Rectal smooth muscle tissue (tissue), 1 donor: ENCODE measurements at regions not wholly inside any gene's neighbourhood (a gene's known extent, or its start where the extent isn't known, plus 50 kb on each side); places are given as distances from the start of the nearest gene placed in this dataset.

Experiments used
- H3K27ac ChIP-seq: one replicate; pipeline ENCODE4 v1.7.0; 2013; ENCODE audit warnings: low read depth, low read length, inconsistent platforms
- H3K27me3 ChIP-seq: one replicate; pipeline ENCODE4 v1.7.0; 2013; ENCODE audit warnings: low read length; ENCODE audit not compliant: control insufficient read depth, insufficient read depth
- H3K36me3 ChIP-seq: one replicate; pipeline ENCODE4 v1.7.0; 2013; ENCODE audit warnings: low read length; ENCODE audit not compliant: control insufficient read depth, insufficient read depth
- H3K4me1 ChIP-seq: one replicate; pipeline ENCODE4 v1.7.0; 2013; ENCODE audit warnings: low read length; ENCODE audit not compliant: control insufficient read depth, insufficient read depth
- H3K4me3 ChIP-seq: one replicate; pipeline ENCODE4 v1.7.0; 2013; ENCODE audit warnings: low read length
- H3K9ac ChIP-seq: one replicate; pipeline ENCODE4 v1.7.0; 2013; ENCODE audit warnings: low read length

DNA sequence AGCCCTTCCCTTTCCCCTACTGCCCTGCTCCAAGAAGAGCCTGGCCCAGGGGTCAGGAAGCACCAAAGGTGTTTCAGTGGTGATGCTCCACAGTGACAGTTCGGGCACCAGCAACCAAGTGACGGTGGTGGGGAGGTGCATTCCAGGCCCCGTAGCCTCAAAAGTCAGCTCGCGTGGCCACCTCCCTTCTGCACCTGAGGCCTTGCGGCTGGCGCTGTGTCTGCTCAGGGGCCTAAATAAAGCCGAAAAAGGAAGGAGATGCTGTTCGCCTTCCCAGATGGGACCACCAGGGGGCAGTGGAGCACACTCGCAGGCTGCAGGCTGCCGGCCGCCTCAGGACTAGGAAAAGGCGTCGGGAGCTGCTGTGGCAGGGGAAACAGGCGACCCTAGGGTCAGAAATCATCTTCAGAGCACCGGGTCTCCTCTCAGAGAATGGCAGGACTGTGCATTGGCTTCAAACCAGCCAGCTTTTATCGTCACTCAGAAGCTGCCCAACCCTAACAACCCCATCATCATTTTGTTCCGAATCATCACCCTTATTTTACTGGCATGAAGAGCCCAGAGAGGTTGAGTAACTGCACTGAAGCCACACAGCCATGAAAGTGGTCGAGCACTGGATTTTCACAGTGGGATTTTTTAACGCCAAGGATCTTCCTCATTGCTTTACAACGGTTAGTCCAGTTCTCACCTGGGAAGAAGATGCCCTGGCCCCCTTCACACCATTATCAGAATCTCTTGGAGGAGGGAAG lies 213.0 kb upstream of the CELF4 start:
- no peak overlapping the region for H3K9ac ChIP-seq

DNA sequence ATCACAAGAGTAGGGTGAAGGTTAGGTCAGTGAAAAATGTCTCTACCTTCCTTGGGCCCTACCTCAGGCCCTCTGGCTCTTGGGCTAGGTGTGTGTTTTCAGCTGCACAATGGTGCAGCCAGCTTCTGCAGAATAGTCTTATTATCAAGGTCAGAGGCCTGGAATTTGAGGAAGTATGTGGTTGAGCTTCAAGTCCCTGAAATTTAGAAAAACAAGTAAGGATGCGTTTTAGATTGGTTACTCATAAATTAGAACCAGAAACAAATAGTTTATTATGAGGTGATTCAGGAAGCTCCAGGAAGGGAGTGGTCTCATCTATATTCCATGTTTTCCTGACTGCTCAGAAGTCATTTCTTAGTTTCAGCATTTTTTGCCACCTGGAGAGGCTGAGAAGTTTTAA lies 204.2 kb upstream of the CELF4 start:
- no peak overlapping the region for H3K4me3 ChIP-seq
- no peaks in the 10 kb centered on the region for H3K36me3 ChIP-seq
- H3K27ac ChIP-seq = no peak overlapping the region
- no peaks in the 10 kb centered on the region for H3K27me3 ChIP-seq
- H3K4me1 ChIP-seq = no peaks in the 10 kb centered on the region
- no peak overlapping the region for H3K9ac ChIP-seq

More for the DNA sequence above, 213.0 kb upstream of the CELF4 start:
- H3K27ac ChIP-seq = no peak overlapping the region
- no peaks in the 10 kb centered on the region for H3K36me3 ChIP-seq
- no peaks in the 10 kb centered on the region for H3K27me3 ChIP-seq
- H3K4me3 ChIP-seq = no peak overlapping the region
- no peaks in the 10 kb centered on the region for H3K4me1 ChIP-seq

DNA sequence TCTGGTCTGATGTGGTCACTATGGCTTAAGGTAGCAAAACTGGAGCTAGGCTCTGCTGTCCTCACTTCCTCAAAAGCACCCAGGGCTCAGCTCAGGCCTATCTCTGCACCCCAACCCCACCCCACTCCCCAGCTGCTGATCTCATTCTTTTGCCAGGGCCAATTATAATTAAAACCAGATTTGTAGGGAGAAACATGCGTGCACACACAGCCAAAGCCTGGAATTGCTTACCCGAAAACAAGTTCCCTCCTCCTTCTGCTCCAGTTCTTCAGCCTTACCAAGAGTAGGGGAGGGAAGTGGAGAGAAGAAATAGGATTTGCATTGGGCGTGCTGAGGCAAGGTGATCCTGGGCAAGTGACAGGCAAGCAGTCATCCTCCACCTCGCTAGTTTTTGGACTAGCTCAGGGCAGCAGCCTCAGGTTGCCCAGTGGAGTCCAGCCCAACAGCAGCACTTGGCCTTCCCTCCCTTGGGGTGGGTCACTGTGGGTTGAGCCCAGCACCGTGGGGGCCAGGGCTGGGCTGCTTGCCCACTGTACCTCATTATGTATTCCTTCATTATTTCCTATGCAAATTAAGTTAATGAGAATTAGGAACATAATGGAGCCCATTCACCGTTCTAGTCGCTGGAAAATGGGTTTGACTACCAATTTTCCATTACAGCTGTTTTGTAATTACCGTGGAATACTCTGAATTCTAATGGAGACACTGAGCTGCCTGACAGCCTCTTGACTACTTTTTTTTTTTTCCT lies 199.1 kb upstream of the CELF4 start:
- no peaks in the 10 kb centered on the region for H3K4me1 ChIP-seq
- no peaks in the 10 kb centered on the region for H3K27me3 ChIP-seq
- H3K36me3 ChIP-seq = no peaks in the 10 kb centered on the region
- H3K9ac ChIP-seq = no peak overlapping the region
- no peak overlapping the region for H3K27ac ChIP-seq
- no peak overlapping the region for H3K4me3 ChIP-seq

DNA sequence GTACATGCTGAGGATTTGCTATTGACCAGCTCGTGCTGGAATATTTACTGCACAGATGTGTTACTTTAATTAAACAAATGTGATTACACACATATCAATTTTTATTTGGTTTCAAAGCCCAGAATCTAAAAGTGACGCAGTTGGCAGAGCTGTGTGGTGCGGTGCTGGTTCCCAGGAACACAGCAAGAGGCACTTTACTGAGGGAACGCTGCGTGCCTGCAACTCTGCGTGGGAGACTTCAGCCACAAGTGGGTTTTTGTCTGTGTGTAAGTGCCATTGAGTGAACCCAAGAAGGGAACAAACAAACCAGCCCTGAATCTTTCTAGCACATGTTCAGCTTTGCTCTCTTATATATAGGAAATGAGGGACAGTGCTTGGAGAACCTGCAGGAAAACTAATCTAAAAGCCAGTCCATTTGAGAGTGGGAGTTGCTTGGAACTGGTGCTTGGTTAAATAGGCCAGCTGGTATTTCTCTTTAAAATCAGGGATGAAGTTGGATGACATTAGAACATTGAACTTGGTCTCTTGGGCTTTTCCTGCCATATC lies 196.6 kb upstream of the CELF4 start:
- H3K9ac ChIP-seq = no peak overlapping the region
- no peak overlapping the region for H3K27ac ChIP-seq
- no peaks in the 10 kb centered on the region for H3K36me3 ChIP-seq
- H3K4me1 ChIP-seq = no peaks in the 10 kb centered on the region
- no peaks in the 10 kb centered on the region for H3K27me3 ChIP-seq
- H3K4me3 ChIP-seq = no peak overlapping the region

DNA sequence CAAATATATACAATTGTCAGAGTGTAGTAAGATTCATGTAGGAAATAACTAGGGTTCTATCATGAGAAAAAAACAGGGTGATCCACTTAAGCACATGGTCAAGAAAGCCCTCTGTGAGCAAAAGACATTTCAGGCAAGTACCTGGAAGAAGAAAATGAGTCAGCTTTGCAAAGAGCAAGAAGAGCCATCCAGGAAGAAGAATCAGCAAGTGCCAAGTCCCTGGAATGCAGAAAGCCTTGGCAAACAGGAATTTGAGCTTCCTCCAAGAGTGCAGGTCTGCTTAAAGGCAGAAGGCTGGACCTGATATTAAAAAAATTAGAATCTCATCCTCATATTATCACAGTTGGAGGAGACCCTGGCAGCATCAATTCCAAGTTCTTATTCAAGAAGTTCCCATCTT lies 188.5 kb upstream of the CELF4 start:
- no peaks in the 10 kb centered on the region for H3K27me3 ChIP-seq
- no peak overlapping the region for H3K9ac ChIP-seq
- H3K36me3 ChIP-seq = no peaks in the 10 kb centered on the region
- H3K4me1 ChIP-seq = no peaks in the 10 kb centered on the region
- no peak overlapping the region for H3K4me3 ChIP-seq
- no peak overlapping the region for H3K27ac ChIP-seq

DNA sequence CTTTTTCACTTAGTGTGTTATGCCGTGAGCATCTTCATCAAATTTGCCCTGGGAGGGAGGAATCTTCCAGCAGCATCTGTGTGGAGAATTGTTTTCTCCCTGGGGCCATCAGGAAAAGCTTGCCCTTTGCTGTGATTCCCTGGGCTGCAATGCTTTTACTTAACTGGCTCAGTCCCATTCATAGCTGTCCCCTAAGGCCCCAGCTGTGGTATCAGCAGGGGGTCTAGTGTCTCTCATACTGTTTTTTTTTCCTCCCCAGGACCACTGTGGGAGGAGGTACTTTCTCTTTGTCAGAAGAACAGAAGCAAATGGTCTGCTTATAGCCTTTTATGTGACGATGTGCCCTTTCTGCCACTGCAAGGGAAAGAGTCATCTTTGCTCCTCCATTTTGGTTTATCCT lies 176.8 kb upstream of the CELF4 start:
- no peaks in the 10 kb centered on the region for H3K27me3 ChIP-seq
- H3K4me1 ChIP-seq = no peaks in the 10 kb centered on the region
- H3K9ac ChIP-seq = no peak overlapping the region
- H3K27ac ChIP-seq = no peak overlapping the region
- H3K4me3 ChIP-seq = no peak overlapping the region
- H3K36me3 ChIP-seq = no peaks in the 10 kb centered on the region

DNA sequence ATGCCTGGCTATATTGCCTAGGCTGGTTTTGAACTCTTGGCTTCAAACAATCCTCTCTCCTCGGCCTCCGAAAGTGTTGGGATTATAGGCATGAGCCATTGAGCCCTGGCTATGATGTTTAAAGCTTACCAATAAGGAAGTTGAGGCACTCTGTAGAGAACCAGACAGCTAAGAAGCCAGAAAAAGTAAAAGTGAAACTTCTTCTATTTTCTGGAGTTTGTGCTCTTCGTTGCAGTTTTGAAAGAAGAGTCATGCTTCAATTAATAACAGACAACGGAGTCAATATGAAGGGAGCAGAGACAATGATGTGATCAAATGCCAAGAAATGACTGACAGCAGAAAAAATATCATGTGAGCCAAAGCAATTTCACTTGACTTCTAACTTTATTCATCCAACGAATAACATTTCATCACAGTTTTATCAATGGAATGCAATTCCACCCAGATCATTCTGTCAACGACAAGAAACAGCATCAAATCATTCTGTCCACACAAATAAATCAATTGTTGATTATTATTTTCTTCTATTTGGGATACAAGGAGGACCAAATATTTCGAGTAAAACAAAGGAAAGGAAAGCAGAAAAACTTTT lies 175.5 kb upstream of the CELF4 start:
- no peaks in the 10 kb centered on the region for H3K27me3 ChIP-seq
- H3K4me3 ChIP-seq = no peak overlapping the region
- no peaks in the 10 kb centered on the region for H3K4me1 ChIP-seq
- no peaks in the 10 kb centered on the region for H3K36me3 ChIP-seq
- H3K27ac ChIP-seq = no peak overlapping the region
- H3K9ac ChIP-seq = no peak overlapping the region

DNA sequence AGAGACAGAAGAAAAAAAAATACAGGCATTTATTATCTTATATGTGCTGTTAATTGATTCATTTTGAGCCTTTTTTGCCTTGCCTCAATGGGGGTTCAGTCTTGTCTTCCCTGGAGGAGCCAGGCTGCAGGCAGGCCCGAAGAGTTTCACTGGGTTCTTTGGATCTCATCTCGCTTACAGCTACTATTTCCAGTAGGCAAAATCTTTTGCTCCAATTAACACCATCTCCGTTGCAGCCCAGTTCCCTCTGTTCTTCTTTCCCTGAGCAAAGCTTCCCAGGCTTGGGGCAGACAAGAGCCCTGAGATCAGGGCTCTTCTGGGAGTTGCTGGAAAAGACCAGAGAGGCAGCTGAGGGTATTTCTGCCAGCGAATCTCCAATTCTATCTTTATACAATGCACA lies 168.8 kb upstream of the CELF4 start:
- H3K4me3 ChIP-seq = no peak overlapping the region
- H3K27ac ChIP-seq = no peak overlapping the region
- no peaks in the 10 kb centered on the region for H3K4me1 ChIP-seq
- H3K9ac ChIP-seq = no peak overlapping the region
- no peaks in the 10 kb centered on the region for H3K27me3 ChIP-seq
- H3K36me3 ChIP-seq = no peaks in the 10 kb centered on the region

DNA sequence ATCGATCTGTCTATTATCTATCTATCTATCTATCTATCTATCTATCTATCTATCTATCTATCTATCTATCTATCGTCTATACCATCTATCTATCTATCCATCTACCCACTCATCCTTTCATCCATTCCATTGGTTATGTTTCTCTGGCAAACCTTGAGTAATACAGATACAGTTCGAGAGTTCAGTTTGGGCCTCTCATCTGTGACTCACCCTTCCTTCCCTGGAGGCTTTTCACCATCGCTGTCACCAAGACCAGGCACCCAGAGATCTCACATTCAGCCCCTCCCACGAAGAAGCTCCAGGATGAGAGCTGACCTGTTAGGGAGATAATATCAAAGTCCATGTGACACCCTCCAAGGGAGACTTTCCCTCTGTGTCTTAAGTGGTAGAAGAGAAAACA lies 164.1 kb upstream of the CELF4 start:
- Histone ChIP-seq H3K4me1 (no peaks in the 10 kb centered on the region), H3K36me3 (no peaks in the 10 kb centered on the region), H3K9ac (no peak overlapping the region), H3K27me3 (no peaks in the 10 kb centered on the region), H3K4me3 (no peak overlapping the region), H3K27ac (no peak overlapping the region)

DNA sequence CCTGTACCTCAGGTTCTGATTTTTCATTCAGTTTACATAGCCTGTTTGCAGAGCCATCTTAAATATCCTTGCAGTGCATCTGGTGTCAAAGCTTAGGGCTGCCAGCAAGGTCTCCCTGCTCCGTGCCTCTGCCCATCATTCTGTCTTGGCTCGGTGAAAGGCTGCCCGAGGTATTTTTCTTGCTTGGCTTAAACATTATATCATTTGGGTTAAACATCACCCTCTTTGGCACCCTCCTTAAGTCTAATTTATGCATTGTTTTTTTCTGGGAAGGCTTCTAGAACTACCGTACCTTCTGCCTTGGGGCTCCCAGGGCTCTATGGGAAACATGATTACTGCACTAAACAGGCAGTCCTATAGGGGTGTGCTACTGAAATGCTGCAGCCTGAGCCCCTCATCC lies 158.6 kb upstream of the CELF4 start:
- no peak overlapping the region for H3K4me3 ChIP-seq
- no peak overlapping the region for H3K9ac ChIP-seq
- H3K27me3 ChIP-seq = no peaks in the 10 kb centered on the region
- H3K36me3 ChIP-seq = no peaks in the 10 kb centered on the region
- no peaks in the 10 kb centered on the region for H3K4me1 ChIP-seq
- no peak overlapping the region for H3K27ac ChIP-seq

DNA sequence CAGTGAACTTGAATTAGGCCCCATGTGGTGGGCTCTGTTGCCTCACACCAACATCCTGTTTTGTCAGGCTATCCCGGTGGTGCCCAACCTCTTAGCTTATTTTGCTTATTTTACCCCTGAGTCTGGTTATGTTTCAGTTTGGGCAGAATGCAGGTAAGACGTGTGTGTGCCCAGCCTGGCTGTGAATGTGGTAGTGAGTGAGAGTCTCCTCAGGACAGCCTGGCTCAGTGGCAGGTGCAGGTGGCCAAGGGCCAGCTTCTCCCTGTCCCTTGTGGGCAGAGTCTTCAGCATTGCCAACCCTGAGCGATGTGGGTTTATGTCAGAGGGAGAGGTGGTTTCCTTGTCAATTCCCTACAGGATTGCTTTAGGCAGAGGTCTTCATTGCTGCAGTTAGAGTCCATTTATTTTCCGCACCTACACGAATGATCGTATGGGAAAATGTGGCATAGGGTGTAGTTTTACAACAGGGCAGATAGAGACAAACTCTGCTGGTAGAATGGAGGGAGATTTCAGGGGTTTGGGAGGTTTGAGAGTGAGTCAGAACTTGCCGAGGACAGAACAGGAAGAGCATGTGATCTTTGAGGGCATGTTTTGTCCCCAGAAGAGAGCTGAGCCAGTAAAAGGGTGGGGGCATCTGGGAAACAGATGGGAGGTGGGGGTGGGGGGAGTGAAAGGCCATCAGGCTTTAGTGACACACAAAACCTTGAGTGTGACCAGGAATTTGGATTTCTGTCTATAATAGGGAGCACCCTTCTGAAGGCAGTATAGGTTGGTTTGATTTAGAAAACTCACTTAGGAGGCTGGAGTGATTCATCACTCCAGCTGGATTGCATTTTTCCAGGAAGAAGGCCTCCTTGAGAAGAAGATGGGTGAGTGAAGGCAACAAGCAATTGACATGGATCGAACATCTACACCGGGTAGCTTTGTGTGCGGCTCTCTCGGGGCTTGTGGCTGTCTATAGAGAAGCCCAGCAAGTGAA lies 156.2 kb upstream of the CELF4 start:
- no peaks in the 10 kb centered on the region for H3K4me1 ChIP-seq
- no peak overlapping the region for H3K27ac ChIP-seq
- H3K4me3 ChIP-seq = no peak overlapping the region
- H3K27me3 ChIP-seq = no peaks in the 10 kb centered on the region
- no peaks in the 10 kb centered on the region for H3K36me3 ChIP-seq
- no peak overlapping the region for H3K9ac ChIP-seq

DNA sequence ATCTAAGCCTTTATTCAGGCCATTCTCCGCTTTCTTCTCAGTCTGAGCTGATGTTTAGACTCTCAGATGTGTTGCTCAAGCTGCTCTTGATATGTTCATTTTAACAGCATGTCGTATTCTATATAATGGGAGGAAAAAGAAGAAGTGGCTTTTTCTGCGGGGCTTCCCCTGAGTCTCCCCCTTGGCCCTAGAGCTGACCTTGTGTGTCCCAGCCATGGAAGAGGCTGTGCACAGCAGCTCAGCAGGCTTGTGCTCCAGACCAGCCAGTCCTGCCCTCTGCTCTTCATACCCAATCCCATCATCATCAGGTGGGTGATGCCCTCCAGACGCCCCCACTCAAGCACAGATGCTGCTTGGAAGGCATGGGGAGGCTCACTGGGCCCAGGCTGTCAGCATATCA lies 155.1 kb upstream of the CELF4 start:
- H3K27ac ChIP-seq = no peak overlapping the region
- no peaks in the 10 kb centered on the region for H3K4me1 ChIP-seq
- H3K4me3 ChIP-seq = no peak overlapping the region
- no peaks in the 10 kb centered on the region for H3K27me3 ChIP-seq
- H3K36me3 ChIP-seq = no peaks in the 10 kb centered on the region
- no peak overlapping the region for H3K9ac ChIP-seq
